ENCODE measurements at regions not wholly inside any gene's neighbourhood (a gene's known extent, or its start where the extent isn't known, plus 50 kb on each side); places are given as distances from the start of the nearest gene placed in this dataset.
A peak's percentile ranks its signal among the peaks of the same experiment; 100 is the strongest.
"Not testable (repeated sequence)": the region's sequence is repeated elsewhere in the genome, so short reads cannot be mapped to it uniquely, and the experiment has no call there.

GRCh38 chrX:75673468-75673867, 111.6 kb downstream of the MAGEE2 start:
- DNase-seq (ENCODE audit: low spot score in 2 of 2) (no peak), ATAC-seq (no peak)
- Mint-ChIP-seq H3K9me3 (no peaks in the 10 kb centered on the region), H3K27ac (no peak overlapping the region), H3K36me3 (peaks cover 0 to 21% of the 10 kb centered on the region in 2 donors)

DNA sequence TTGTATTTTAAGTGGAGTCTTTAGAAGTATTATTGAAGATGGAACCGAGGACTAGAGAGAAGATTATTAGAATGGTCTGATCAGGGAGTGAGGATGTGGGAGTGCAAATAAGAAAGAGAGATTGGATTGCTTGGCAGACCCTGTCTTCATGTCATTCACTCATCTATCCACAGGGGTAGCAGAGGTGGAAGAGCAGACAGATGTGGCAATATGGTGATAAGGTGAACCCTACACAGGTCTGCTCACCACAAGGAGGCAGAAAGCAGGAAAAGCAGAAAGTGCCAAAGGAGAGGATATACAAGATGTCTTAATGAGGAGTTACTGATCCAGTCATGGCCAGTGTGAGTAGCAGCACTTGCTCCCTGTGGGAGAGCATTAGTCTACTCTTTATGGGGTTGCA, 129.4 kb downstream of the MAGEE2 start:
- DNase-seq (ENCODE audit: low spot score in 2 of 2) (no peak), ATAC-seq (no peak)
- H3K9me3 Mint-ChIP-seq, result peaks cover 0 to 6% of the 10 kb centered on the region in 2 donors
- peaks cover 0 to 12% of the 10 kb centered on the region in 2 donors for H3K36me3 Mint-ChIP-seq
- no peak overlapping the region for H3K27ac Mint-ChIP-seq

GRCh38 chrX:75649829-75650228, 127.0 kb upstream of the ZDHHC15 start:
- no peak overlapping the region for H3K27ac Mint-ChIP-seq
- peaks cover 9 to 19% of the 10 kb centered on the region in 2 donors for H3K36me3 Mint-ChIP-seq

GRCh38 chrX:75648803-75649588, 126.2 kb upstream of the ZDHHC15 start:
- ATAC-seq, result no peak
- Mint-ChIP-seq H3K27ac (no peak overlapping the region), H3K9me3 (peaks cover 3 to 11% of the 10 kb centered on the region in 2 donors), H3K36me3 (peaks cover 9 to 19% of the 10 kb centered on the region in 2 donors)
- DNase-seq (ENCODE audit: low spot score in 2 of 2), result no peak

More at GRCh38 chrX:75649829-75650228, 127.0 kb upstream of the ZDHHC15 start:
- ATAC-seq, result no peak
- no peak for DNase-seq (ENCODE audit: low spot score in 2 of 2)
- H3K9me3 Mint-ChIP-seq, result peaks cover 3 to 11% of the 10 kb centered on the region in 2 donors

DNA sequence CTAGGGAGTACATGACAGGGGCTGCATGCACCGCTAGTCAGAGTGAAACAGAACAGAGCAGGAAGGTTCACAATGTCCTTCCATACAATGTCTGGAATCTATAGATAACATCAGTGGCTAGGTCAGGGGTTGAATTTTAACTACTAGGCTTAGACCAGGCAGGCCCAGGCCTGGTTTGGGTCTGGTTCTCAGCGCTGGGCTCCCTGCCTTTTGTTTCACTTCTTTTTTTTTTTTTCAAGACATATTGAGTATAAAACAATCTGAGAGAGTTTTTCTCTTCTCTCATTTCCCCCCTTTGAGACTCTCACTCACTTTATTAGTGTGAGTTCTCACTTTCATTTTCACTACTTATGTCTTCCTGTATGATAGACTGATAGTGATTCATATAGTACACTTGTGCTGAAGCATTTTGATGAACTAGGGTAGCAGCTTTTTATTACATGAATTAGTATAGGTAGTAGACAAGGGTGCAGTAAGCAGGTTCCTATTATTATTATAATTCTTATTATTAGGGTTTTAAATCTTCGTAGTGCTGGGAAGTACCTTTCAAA, 120.0 kb upstream of the ZDHHC15 start:
- H3K27ac Mint-ChIP-seq, result peak overlapping the region in 1 of 2 donors; percentile 33

DNA sequence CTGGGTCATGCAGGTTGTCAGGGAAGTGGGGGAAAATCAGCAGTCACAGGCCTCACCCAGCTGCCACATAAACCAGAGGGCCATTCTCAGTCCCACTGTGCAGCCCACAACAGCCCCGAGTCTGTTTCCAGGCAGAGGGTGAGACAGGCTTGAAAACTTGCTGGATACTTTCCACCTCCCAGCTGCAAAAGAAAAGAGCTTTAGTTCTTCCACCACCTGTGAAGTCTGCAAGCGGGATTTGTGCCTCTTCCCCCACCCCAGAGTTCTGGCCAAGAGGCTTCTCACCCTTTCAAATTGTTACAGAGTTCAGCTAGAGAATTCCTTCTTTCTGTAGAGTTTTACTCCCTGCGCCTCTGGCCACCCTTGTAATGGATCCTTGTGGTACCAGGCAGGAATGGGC, 115.5 kb upstream of the ZDHHC15 start:
- ATAC-seq, result no peak
- Mint-ChIP-seq H3K9me3 (peaks cover 0 to 5% of the 10 kb centered on the region in 2 donors), H3K36me3 (peaks cover 0 to 23% of the 10 kb centered on the region in 2 donors), H3K27ac (no peak overlapping the region)
- DNase-seq (ENCODE audit: low spot score in 2 of 2), result no peak

More for the DNA sequence above, 120.0 kb upstream of the ZDHHC15 start:
- ATAC-seq (peak in 1 of 2 donors; percentile 94), DNase-seq (ENCODE audit: low spot score in 2 of 2) (no peak)
- Mint-ChIP-seq H3K9me3 (peaks cover 0 to 7% of the 10 kb centered on the region in 2 donors), H3K36me3 (peaks cover 0 to 8% of the 10 kb centered on the region in 2 donors)

DNA sequence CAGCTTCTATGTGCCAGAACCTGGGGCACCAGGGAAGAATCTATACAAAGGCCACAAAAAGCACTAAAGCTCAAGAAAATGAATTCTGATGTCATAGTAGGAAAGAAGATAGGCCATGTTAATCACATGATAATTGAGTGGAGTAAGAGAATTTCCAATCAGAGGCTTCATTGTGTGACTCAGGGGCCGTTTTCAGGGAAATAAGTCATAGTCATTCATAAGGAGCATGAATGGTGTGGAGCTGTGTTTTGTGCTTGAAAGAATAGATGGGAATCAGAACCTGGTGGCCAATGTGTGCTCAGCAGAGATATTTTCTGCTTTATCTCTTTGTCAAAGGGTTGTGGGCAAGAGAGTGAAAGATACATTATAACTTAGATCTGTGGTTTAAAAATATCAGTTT, 102.4 kb upstream of the ZDHHC15 start:
- Mint-ChIP-seq H3K27ac (no peak overlapping the region), H3K9me3 (no peaks in the 10 kb centered on the region), H3K36me3 (no peaks in the 10 kb centered on the region)
- ATAC-seq (no peak), DNase-seq (ENCODE audit: low spot score in 2 of 2) (no peak)

GRCh38 chrX:75623535-75623934, 100.7 kb upstream of the ZDHHC15 start:
- DNase-seq (ENCODE audit: low spot score in 2 of 2) (no peak), ATAC-seq (no peak)
- H3K36me3 Mint-ChIP-seq, result no peaks in the 10 kb centered on the region
- peaks cover 0 to 5% of the 10 kb centered on the region in 2 donors for H3K9me3 Mint-ChIP-seq
- no peak overlapping the region for H3K27ac Mint-ChIP-seq

DNA sequence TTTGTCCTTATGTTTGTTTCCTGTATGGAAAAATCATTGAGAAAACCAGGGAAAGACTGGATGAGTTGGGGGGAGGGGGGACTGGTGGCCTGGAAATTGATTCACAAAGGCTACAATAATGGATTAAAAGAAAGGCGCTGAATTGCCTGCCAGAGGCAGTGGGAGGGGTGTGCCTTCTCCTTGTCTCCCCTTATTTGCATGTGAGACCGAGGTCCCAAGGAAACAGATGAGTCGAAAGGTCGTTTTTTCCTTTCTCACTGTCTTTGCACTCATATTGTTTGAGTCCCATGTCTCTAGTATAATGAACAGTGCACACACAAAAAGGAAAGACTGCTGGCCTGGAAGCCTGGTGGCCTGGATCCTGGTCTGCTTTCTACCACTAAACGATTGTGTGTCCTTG, 86.6 kb upstream of the ZDHHC15 start:
- Mint-ChIP-seq H3K36me3 (peaks cover 0 to 11% of the 10 kb centered on the region in 2 donors), H3K9me3 (peaks cover 0 to 10% of the 10 kb centered on the region in 2 donors), H3K27ac (no peak overlapping the region)
- ATAC-seq (no peak), DNase-seq (ENCODE audit: low spot score in 2 of 2) (no peak)

DNA sequence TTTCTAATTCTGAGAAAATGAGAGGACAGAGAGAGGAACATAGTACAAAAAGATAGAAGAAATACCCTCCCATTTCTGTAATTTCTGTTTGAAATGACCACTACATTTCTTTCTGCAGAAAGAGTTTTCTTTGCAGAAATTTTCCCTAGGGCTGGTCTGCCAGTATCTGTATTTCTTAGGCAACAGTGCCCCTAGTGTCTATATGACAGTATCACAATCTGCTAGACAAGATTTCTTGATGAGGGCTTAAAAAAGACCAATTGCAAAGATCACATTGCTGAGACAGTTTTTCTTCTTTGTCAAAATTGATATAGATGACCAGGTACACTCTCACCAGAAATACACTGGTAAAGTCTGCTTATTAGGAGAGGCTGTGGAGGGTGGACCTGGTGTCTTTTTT, 81.0 kb upstream of the ZDHHC15 start:
- Mint-ChIP-seq H3K36me3 (no peaks in the 10 kb centered on the region), H3K27ac (no peak overlapping the region), H3K9me3 (no peaks in the 10 kb centered on the region)
- ATAC-seq, result no peak
- DNase-seq (ENCODE audit: low spot score in 2 of 2), result no peak

DNA sequence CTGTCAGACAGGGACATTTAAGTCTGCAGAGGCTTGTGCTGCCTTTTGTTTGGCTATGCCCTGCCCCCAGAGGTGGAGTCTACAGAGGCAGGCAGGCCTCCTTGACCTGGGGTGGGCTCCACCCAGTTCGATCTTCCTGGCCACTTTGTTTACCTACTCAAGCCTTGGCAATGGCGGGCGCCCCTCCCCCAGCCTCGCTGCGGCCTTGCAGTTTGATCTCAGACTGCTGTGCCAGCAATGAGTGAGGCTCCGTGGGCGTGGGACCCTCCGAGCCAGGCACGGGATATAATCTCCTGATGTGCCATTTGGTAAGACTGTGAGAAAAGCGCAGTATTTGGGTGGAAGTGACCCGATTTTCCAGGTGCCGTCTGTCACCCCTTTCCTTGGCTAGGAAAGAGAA, 79.2 kb upstream of the ZDHHC15 start:
- not testable (repeated sequence) for DNase-seq (ENCODE audit: low spot score in 2 of 2); H3K36me3 Mint-ChIP-seq; H3K27ac Mint-ChIP-seq; H3K9me3 Mint-ChIP-seq; ATAC-seq

DNA sequence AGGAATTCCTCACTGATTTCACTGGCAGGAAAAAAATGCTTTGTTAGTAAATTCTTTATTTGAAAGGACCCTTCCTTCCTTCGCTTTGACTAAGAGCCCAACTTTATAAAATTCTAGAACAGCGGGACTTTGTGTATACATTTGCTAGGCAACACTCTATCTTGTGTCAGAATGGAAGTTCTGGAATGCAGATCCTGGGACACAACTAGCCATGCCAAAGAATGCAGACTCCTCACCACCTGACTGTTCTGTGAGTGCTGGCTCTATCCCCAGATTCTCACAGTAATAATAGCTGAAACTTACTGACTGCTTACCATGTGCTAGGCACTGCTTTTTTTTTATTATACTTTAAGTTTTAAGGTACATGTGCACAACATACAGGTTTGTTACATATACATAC, 73.3 kb upstream of the ZDHHC15 start:
- Mint-ChIP-seq H3K27ac (no peak overlapping the region), H3K36me3 (no peaks in the 10 kb centered on the region), H3K9me3 (no peaks in the 10 kb centered on the region)
- DNase-seq (ENCODE audit: low spot score in 2 of 2) (no peak), ATAC-seq (no peak)

DNA sequence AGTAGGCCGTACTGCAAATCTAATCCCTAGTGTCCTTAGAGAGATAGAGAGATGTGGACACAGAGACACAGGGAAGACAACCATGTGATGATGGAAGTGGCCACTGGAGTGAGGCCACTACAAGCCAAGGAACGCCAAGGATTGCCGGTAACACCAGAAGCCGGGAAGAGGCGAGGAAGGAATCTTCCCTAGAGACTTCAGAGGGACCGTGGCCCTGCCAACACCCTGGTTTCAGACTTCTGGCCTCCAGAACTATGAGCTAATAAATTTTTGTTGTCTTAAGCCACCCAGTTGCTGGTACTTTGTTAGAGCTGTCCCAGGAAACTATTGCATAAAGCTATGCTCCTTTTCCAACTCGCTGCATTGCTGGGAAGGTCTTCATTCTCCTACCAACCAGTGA, 70.3 kb upstream of the ZDHHC15 start:
- H3K27ac Mint-ChIP-seq; DNase-seq (ENCODE audit: low spot score in 2 of 2); H3K36me3 Mint-ChIP-seq; ATAC-seq; H3K9me3 Mint-ChIP-seq: not testable (repeated sequence)

- no peak for ATAC-seq
- no peak for DNase-seq (ENCODE audit: low spot score in 2 of 2)
- Mint-ChIP-seq H3K9me3 (peaks cover 2 to 7% of the 10 kb centered on the region in 2 donors), H3K27ac (no peak overlapping the region), H3K36me3 (peaks cover 0 to 34% of the 10 kb centered on the region in 2 donors)
Measured at GRCh38 chrX:75582511-75582910, 59.7 kb upstream of the ZDHHC15 start.

Data from activated naive CD4-positive, alpha-beta T cell treated with anti-CD3 and anti-CD28 coated beads, Interleukin-2, amount 50 U/mL, for 72 hours (primary cell).